GM13976 (cell line): ENCODE measurements at regions not wholly inside any gene's neighbourhood (a gene's known extent, or its start where the extent isn't known, plus 50 kb on each side); places are given as distances from the start of the nearest gene placed in this dataset.

Experiments
- DNase-seq: peaks from one replicate; pipeline ENCODE4 v3.0.0; 2012; ENCODE audit warnings: low spot score
- CTCF ChIP-seq: IDR thresholded peaks from 2 replicates; pipeline ENCODE4 v1.5.1; 2012; ENCODE audit warnings: borderline replicate concordance, mild to moderate bottlenecking; ENCODE audit not compliant: insufficient read depth; ENCODE audit errors: extremely low read depth, missing control alignments, control extremely low read depth
- in situ Hi-C: fragments of 300-500 bp; cut with MboI; formaldehyde crosslinking; loops from one replicate; pipeline ENCODE4 v1.12.0; 2022; ENCODE audit warnings: low sequenced_read_pairs, mixed read lengths, inconsistent platforms; ENCODE audit not compliant: unreplicated experiment

GRCh38 chr4:8747467-8748235, 124.0 kb downstream of the HMX1 start:
- TF ChIP-seq CTCF = no peak
- no peak for DNase-seq
- in situ Hi-C loops = no loop called here

GRCh38 chr4:8746523-8747466, 124.8 kb downstream of the HMX1 start:
- in situ Hi-C loops = no loop called here
- DNase-seq = no peak
- no peak for TF ChIP-seq CTCF

GRCh38 chr4:8745826-8746225, 125.8 kb downstream of the HMX1 start:
- no peak for DNase-seq
- no peak for TF ChIP-seq CTCF
- in situ Hi-C loops = no loop called here

- no peak for DNase-seq
- no peak for TF ChIP-seq CTCF
- in situ Hi-C loops = no loop called here
Observed at GRCh38 chr4:8745005-8745790, 126.4 kb downstream of the HMX1 start.

GRCh38 chr4:8744083-8744805, 127.4 kb downstream of the HMX1 start:
- in situ Hi-C loops = no loop called here

More at GRCh38 chr4:8744083-8744805, 127.4 kb downstream of the HMX1 start:
- TF ChIP-seq CTCF = no peak
- DNase-seq = no peak
